Lung (tissue), 11 donors: ENCODE measurements at regions not wholly inside any gene's neighbourhood (a gene's known extent, or its start where the extent isn't known, plus 50 kb on each side); places are given as distances from the start of the nearest gene placed in this dataset.
"Not testable (repeated sequence)": the region's sequence is repeated elsewhere in the genome, so short reads cannot be mapped to it uniquely, and the experiment has no call there.

Source experiments
- ATAC-seq: fragments of 200-7000 bp; cut with Tn5 transposase; one replicate; pipeline ENCODE4 v1.9.1; 2020; ENCODE audit warnings: moderate number of reproducible peaks; ENCODE audit not compliant: insufficient read depth, low FRiP score
- DNase-seq, 3 donors: peaks; one replicate each; pipeline ENCODE4 v3.0.0-alpha.2; 2013 to 2017
- H3K27ac ChIP-seq, 2 donors: one replicate each; pipeline ENCODE4 v1.5.1; 2013; ENCODE audit warnings: mild to moderate bottlenecking in 2 of 2, moderate library complexity in 2 of 2, control low read depth in 1 of 2, inconsistent platforms in 1 of 2, low read depth in 1 of 2, low read length in 1 of 2
- H3K27me3 ChIP-seq, 3 donors: one replicate each; pipeline ENCODE4 v1.5.1; 2013; ENCODE audit warnings: low read length in 2 of 3; ENCODE audit not compliant: control insufficient read depth in 3 of 3, insufficient read depth in 3 of 3
- H3K36me3 ChIP-seq, 4 donors: one replicate each; pipeline ENCODE4 v1.5.1; 2013; ENCODE audit warnings: low read length in 4 of 4, mild to moderate bottlenecking in 1 of 4, moderate library complexity in 1 of 4; ENCODE audit not compliant: control insufficient read depth in 4 of 4, insufficient read depth in 4 of 4
- H3K4me1 ChIP-seq, 5 donors: one replicate each; pipeline ENCODE4 v1.5.1; 2013; ENCODE audit warnings: low read length in 5 of 5, mild to moderate bottlenecking in 2 of 5, moderate library complexity in 1 of 5; ENCODE audit not compliant: control insufficient read depth in 5 of 5, insufficient read depth in 5 of 5
- H3K4me3 ChIP-seq: one replicate; pipeline ENCODE4 v1.5.1; 2013; ENCODE audit warnings: mild to moderate bottlenecking, control low read depth, moderate library complexity
- H3K9ac ChIP-seq, 2 donors: one replicate each; pipeline ENCODE4 v1.5.1; 2013; ENCODE audit warnings: low read length in 2 of 2, control low read depth in 1 of 2; ENCODE audit not compliant: insufficient read depth in 1 of 2
- H3K9me3 ChIP-seq, 4 donors: one replicate each; pipeline ENCODE4 v1.5.1; 2013; ENCODE audit warnings: low read length in 3 of 4, mild to moderate bottlenecking in 1 of 4, moderate library complexity in 1 of 4; ENCODE audit not compliant: control insufficient read depth in 4 of 4, insufficient read depth in 3 of 4
- WGBS, 2 donors: extraction: QIAGEN DNeasy Blood & Tissue Kit; methylation state at CpG; one replicate each; pipeline ENCODE4 v1.1.7; 2013; 5-methylcytosine and 5-hydroxymethylcytosine counted together
- TF ChIP-seq, protein P1 (sequence below): IDR thresholded peaks from 2 replicates; pipeline ENCODE4 v1.5.1; 2012; ENCODE audit warnings: mild to moderate bottlenecking; ENCODE audit errors: control extremely low read depth, extremely low read depth
- donor health status: control.
- donor health status: control.
- donor health status: Bipolar disorder and iron deficiency.
- donor health status: healthy.
- donor health status: DM: yes; HTN: yes; CAD: no.

DNA sequence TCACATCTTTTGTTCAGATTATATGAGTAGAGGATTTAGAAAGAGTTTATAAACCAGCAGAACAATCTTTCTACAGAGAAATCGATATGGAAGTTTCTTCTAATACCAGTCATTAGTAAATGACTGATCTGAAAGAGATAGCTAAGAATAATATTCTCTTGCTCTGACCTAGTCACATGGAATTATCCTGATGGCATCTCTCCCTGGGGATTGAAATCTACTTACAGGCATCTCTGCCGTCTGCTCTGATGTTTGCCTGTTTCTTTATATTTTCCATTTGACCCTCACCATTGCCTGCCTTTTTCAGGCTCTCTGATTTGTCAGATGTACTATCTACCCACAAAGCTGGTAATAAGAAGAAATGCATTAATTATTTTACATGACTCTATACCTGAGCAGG is 1157.3 kb downstream of the PCDH7 start:
- WGBS, 2 donors: 80 to 81% methylated on average over 2 of the region's 2 CpGs

DNA sequence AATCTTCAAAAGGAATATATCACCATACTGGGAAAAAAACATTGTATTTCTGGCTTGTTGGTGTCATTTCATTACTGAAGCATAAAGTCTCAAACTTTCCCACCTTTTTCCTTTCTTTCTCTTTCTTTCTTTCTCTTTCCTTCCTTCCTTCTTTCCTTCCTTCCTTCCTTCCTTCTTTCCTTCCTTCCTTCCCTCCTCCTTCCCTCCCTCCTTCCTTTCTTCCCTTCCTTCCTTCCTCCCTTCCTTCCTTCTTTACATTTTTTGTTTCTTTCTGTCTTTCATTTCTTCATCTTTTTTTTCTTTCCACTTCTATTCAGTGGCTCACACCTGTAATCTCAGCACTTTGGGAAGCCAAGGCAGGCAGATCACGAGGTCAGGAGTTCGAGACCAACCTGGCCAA is 1160.7 kb downstream of the PCDH7 start:
- not testable (repeated sequence) for ATAC-seq, H3K9ac ChIP-seq, H3K4me3 ChIP-seq, H3K36me3 ChIP-seq, H3K4me1 ChIP-seq, DNase-seq, H3K27me3 ChIP-seq, H3K27ac ChIP-seq, H3K9me3 ChIP-seq
- 69 to 70% methylated on average over 2 of the region's 2 CpGs for WGBS, 2 donors

More for the DNA sequence above, 1157.3 kb downstream of the PCDH7 start:
- no peaks in the 10 kb centered on the region for H3K9me3 ChIP-seq
- TF ChIP-seq, protein P1, sequence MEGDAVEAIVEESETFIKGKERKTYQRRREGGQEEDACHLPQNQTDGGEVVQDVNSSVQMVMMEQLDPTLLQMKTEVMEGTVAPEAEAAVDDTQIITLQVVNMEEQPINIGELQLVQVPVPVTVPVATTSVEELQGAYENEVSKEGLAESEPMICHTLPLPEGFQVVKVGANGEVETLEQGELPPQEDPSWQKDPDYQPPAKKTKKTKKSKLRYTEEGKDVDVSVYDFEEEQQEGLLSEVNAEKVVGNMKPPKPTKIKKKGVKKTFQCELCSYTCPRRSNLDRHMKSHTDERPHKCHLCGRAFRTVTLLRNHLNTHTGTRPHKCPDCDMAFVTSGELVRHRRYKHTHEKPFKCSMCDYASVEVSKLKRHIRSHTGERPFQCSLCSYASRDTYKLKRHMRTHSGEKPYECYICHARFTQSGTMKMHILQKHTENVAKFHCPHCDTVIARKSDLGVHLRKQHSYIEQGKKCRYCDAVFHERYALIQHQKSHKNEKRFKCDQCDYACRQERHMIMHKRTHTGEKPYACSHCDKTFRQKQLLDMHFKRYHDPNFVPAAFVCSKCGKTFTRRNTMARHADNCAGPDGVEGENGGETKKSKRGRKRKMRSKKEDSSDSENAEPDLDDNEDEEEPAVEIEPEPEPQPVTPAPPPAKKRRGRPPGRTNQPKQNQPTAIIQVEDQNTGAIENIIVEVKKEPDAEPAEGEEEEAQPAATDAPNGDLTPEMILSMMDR: no peak
- no peak overlapping the region for H3K4me3 ChIP-seq
- no peaks in the 10 kb centered on the region for H3K4me1 ChIP-seq
- DNase-seq: no peak
- H3K9ac ChIP-seq: no peak overlapping the region
- ATAC-seq: no peak
- no peaks in the 10 kb centered on the region for H3K27me3 ChIP-seq
- no peaks in the 10 kb centered on the region for H3K36me3 ChIP-seq
- no peak overlapping the region for H3K27ac ChIP-seq

DNA sequence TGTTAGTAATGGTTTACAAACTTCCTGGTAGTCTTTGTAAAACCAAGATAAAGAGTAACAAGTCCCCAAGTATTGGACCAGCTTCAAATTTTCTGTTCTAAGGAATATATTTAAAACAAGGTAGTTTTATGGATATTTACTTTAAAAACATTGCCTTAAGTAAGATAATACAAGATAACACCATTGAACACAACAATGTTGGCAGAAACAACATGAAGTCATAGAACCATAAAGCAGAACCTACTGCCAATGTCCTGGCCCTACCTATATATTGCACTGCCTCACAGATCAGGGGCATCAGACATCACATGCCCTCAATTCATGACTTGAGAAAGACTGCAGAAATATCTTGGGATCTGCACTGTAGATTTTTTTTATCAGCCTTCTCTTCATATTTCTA is 1176.2 kb downstream of the PCDH7 start:
- ATAC-seq (no peak), DNase-seq (no peak)
- H3K36me3 ChIP-seq: no peaks in the 10 kb centered on the region
- H3K9ac ChIP-seq: no peak overlapping the region
- no peak overlapping the region for H3K27ac ChIP-seq
- TF ChIP-seq, protein P1: no peak
- peaks cover 0 to 1% (median 0%) of the 10 kb centered on the region in 4 donors for H3K9me3 ChIP-seq
- H3K4me1 ChIP-seq: no peaks in the 10 kb centered on the region
- H3K4me3 ChIP-seq: no peak overlapping the region
- H3K27me3 ChIP-seq: no peaks in the 10 kb centered on the region

DNA sequence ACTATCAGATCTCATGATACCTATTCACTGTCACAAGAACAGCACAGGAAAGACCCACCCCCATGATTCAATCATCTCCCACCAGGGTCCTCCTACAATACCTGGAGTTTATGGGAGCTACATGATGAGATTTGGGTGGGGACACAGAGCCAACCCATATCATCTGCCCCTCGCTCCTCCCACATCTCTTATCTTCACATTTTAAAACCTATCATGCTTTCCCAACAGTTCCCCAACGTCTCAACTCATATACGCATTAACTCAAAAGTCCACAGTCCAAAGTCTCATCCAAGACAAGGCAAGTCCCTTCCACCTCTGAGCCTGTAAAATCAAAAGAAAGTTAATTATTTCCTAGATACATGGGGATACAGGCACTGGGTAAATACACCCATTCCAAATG is 1185.2 kb downstream of the PCDH7 start:
- no peaks in the 10 kb centered on the region for H3K27me3 ChIP-seq
- H3K4me3 ChIP-seq: no peak overlapping the region
- TF ChIP-seq, protein P1: no peak
- ATAC-seq: no peak
- peaks cover 0 to 4% (median 1%) of the 10 kb centered on the region in 4 donors for H3K9me3 ChIP-seq
- DNase-seq: no peak
- H3K27ac ChIP-seq: no peak overlapping the region
- 81 to 82% methylated on average over 3 of the region's 3 CpGs for WGBS, 2 donors
- H3K36me3 ChIP-seq: no peaks in the 10 kb centered on the region
- no peak overlapping the region for H3K9ac ChIP-seq
- H3K4me1 ChIP-seq: no peaks in the 10 kb centered on the region
